ENCODE measurements at regions not wholly inside any gene's neighbourhood (a gene's known extent, or its start where the extent isn't known, plus 50 kb on each side); places are given as distances from the start of the nearest gene placed in this dataset.
A peak's percentile ranks its signal among the peaks of the same experiment; 100 is the strongest.

GRCh38 chr9:88766778-88767503 lies 224.3 kb upstream of the S1PR3 start:
- Histone ChIP-seq H3K4ac (replicated peaks; ENCODE audit: insufficient read length, low read depth, low read length) (no peak overlapping the region), H3K36me3 (ENCODE audit: control insufficient read depth in 2 of 4, insufficient read depth in 4 of 4, low read length in 3 of 4) (no peaks in the 10 kb centered on the region), H3K79me1 (ENCODE audit: low read depth, low read length) (no peaks in the 10 kb centered on the region), H3K27ac (ENCODE audit: low read depth, low read length) (no peak overlapping the region), H3K27me3 (replicated peaks in 1 of 4; ENCODE audit: control insufficient read depth in 3 of 4, extremely low read depth in 1 of 4, insufficient read depth in 3 of 4, low read length in 3 of 4) (no peaks in the 10 kb centered on the region), H3K4me2 (ENCODE audit: insufficient read depth in 1 of 2, low read depth in 2 of 2, low read length in 2 of 2) (no peak overlapping the region), H2BK20ac (ENCODE audit: low read length) (no peak overlapping the region), H3K14ac (ENCODE audit: insufficient read length) (no peak overlapping the region), H3K9me3 (ENCODE audit: insufficient read depth in 2 of 2, low read depth in 1 of 2, low read length in 1 of 2) (no peaks in the 10 kb centered on the region), H3K56ac (replicated peaks; ENCODE audit: insufficient read length, low read depth, low read length) (peak overlapping the region; percentile 30), H2BK120ac (replicated peaks; ENCODE audit: low read depth, low read length) (no peak overlapping the region), H2BK5ac (ENCODE audit: low read depth, low read length) (no peak overlapping the region), H4K20me1 (replicated peaks in 1 of 2; ENCODE audit: control insufficient read depth in 1 of 2, insufficient read depth in 2 of 2, low read length in 2 of 2) (no peaks in the 10 kb centered on the region), H3K4me1 (replicated peaks in 1 of 4; ENCODE audit: control insufficient read depth in 3 of 4, insufficient read depth in 4 of 4, low read length in 3 of 4) (no peaks in the 10 kb centered on the region), H2BK15ac (ENCODE audit: low read length) (no peak overlapping the region), H2BK12ac (ENCODE audit: low read depth, low read length) (no peak overlapping the region), H3K79me2 (ENCODE audit: control insufficient read depth in 1 of 2, insufficient read depth in 2 of 2, low read length in 2 of 2) (no peaks in the 10 kb centered on the region), H3K9ac (replicated peaks in 1 of 4; ENCODE audit: extremely low read depth in 1 of 4, low read depth in 3 of 4, low read length in 3 of 4) (no peak overlapping the region), H4K8ac (ENCODE audit: extremely low read depth, insufficient read depth, low read length) (no peak overlapping the region), H2AK5ac (ENCODE audit: low read depth, low read length) (no peak overlapping the region), H3K23me2 (ENCODE audit: low read depth, low read length) (no peaks in the 10 kb centered on the region), H3K18ac (ENCODE audit: extremely low read depth, low read length) (no peak overlapping the region), H4K5ac (ENCODE audit: insufficient read length, low read depth, low read length) (no peak overlapping the region), H3K4me3 (ENCODE audit: extremely low read depth in 1 of 4, insufficient read depth in 2 of 4, low read depth in 3 of 4, low read length in 4 of 4) (no peak overlapping the region), H2AFZ (ENCODE audit: low read length) (no peak overlapping the region), H4K91ac (replicated peaks; ENCODE audit: insufficient read length, low read length) (no peak overlapping the region), H3K23ac (ENCODE audit: insufficient read length) (no peak overlapping the region)
- WGBS, 2 experiments (ENCODE audit: extremely low coverage in 1 of 2, insufficient coverage in 1 of 2, insufficient read length in 1 of 2, insufficient replicate concordance in 2 of 2, low coverage in 1 of 2, low lambda C conversion rate in 2 of 2, missing lambda C conversion rate in 1 of 2), result 88% methylated on average over 4 of the region's 4 CpGs; no CpG with 5 or more reads in 1 of the 2 experiments
- no peak for FAIRE-seq
- TF ChIP-seq USF2 (IDR thresholded peaks at IDR 0.05; ENCODE audit: low read length) (no peak), POU5F1 (IDR thresholded peaks at IDR 0.05; ENCODE audit: low read depth, low read length) (no peak), FOSL1 (IDR thresholded peaks at IDR 0.05; ENCODE audit: insufficient read depth, low read depth, low read length) (no peak), EZH2 (IDR thresholded peaks at IDR 0.05; ENCODE audit: low read depth, low read length, severe bottlenecking) (no peak), RNF2 (IDR thresholded peaks at IDR 0.05; ENCODE audit: borderline replicate concordance, low read depth, low read length, missing control alignments, poor library complexity, severe bottlenecking) (no peak), KDM5A (IDR thresholded peaks at IDR 0.05; ENCODE audit: low read length) (no peak), CHD1 (IDR thresholded peaks at IDR 0.05; ENCODE audit: low read depth, low read length) (no peak), CBX8 (IDR thresholded peaks at IDR 0.05; ENCODE audit: borderline replicate concordance, low read depth, low read length) (no peak)
- ChIA-PET CTCF (ENCODE audit: partially characterized antibody) (interaction anchor here (1.4 kb wide), 1 partner anchor 15 kb away, joined by 3 read pairs; no protein-coding TSS in a partner anchor), POLR2A (ENCODE audit: partially characterized antibody) (interaction anchor here (0.7 kb wide), 1 partner anchor 119 kb away, joined by 3 read pairs; no protein-coding TSS in a partner anchor)
- no peak for DNase-seq (ENCODE audit: low read depth in 1 of 2, low spot score in 2 of 2)

Data from H1 (cell line).